Hepatocyte (in vitro differentiated cells): ENCODE measurements at regions not wholly inside any gene's neighbourhood (a gene's known extent, or its start where the extent isn't known, plus 50 kb on each side); places are given as distances from the start of the nearest gene placed in this dataset.

Experiments
- CTCF ChIP-seq: fragments of 200-600 bp; sonication (generic); IDR thresholded peaks from 2 replicates; pipeline ENCODE4 v1.5.1; 2016; ENCODE audit warnings: antibody characterized with exemption, mild to moderate bottlenecking; ENCODE audit not compliant: poor library complexity
- EZH2 ChIP-seq: fragments of 200-600 bp; sonication (generic); IDR thresholded peaks from 2 replicates; pipeline ENCODE4 v1.6.1; 2016; ENCODE audit warnings: antibody characterized with exemption, mild to moderate bottlenecking, borderline replicate concordance
- EZH2phosphoT487 ChIP-seq: fragments of 200-600 bp; sonication (generic); IDR thresholded peaks from one replicate; pipeline ENCODE4 v1.6.1; 2018; ENCODE audit warnings: antibody characterized with exemption, mild to moderate bottlenecking, low read depth, moderate library complexity; ENCODE audit not compliant: unreplicated experiment, severe bottlenecking

GRCh38 chr1:198955085-198955484, 316.2 kb downstream of the PTPRC start:
- TF ChIP-seq CTCF (no peak), EZH2phosphoT487 (no peak), EZH2 (no peak)
